Neural progenitor cell (in vitro differentiated cells): ENCODE measurements at regions not wholly inside any gene's neighbourhood (a gene's known extent, or its start where the extent isn't known, plus 50 kb on each side); places are given as distances from the start of the nearest gene placed in this dataset.

Experiments
- CTCF ChIP-seq: fragments of 200-600 bp; sonication (generic); IDR thresholded peaks from 2 replicates; pipeline ENCODE4 v1.5.1; 2017; ENCODE audit warnings: antibody characterized with exemption, mild to moderate bottlenecking
- EZH2phosphoT487 ChIP-seq: fragments of 200-600 bp; sonication (generic); IDR thresholded peaks from 2 replicates; pipeline ENCODE4 v1.6.1; 2017; ENCODE audit warnings: antibody characterized with exemption

GRCh38 chr7:155917836-155918430 is 105.7 kb upstream of the SHH start:
- TF ChIP-seq CTCF, result no peak
- no peak for TF ChIP-seq EZH2phosphoT487
